Right lobe of liver (tissue), 6 donors: ENCODE measurements at regions not wholly inside any gene's neighbourhood (a gene's known extent, or its start where the extent isn't known, plus 50 kb on each side); places are given as distances from the start of the nearest gene placed in this dataset.

Source experiments
- ATAC-seq, 4 donors: fragments of 200-7000 bp; cut with Tn5 transposase; one replicate each; pipeline ENCODE4 v1.9.1; 2020; ENCODE audit warnings: mild to moderate bottlenecking in 4 of 4, moderate library complexity in 4 of 4
- DNase-seq, 3 donors: peaks; one replicate each; pipeline ENCODE4 v3.0.0-alpha.2; 2020
- H3K27ac ChIP-seq, 3 donors: fragments of 200-600 bp; one replicate each; pipeline ENCODE4 v1.8.0; 2022
- H3K27me3 ChIP-seq, 2 donors: fragments of 200-600 bp; one replicate each; pipeline ENCODE4 v1.8.0; 2022
- H3K36me3 ChIP-seq, 4 donors: fragments of 200-600 bp; sonication (generic) in 1 of 4; one replicate each; pipeline versions ENCODE4 v1.5.1 to v1.8.0; 2017 to 2022; ENCODE audit warnings: control low read depth in 1 of 4
- H3K4me1 ChIP-seq, 4 donors: fragments of 200-600 bp; sonication (generic) in 1 of 4; one replicate each; pipeline versions ENCODE4 v1.5.1 to v1.8.0; 2017 to 2022; ENCODE audit warnings: control low read depth in 1 of 4
- H3K4me3 ChIP-seq, 3 donors: fragments of 200-600 bp; one replicate each; pipeline ENCODE4 v1.8.0; 2022
- H3K9me3 ChIP-seq, 4 donors: fragments of 200-600 bp; sonication (generic) in 1 of 4; one replicate each; pipeline versions ENCODE4 v1.5.1 to v1.8.0; 2017 to 2022; ENCODE audit warnings: control low read depth in 1 of 4
- CTCF ChIP-seq, 4 donors: fragments of 200-600 bp in 3 of 4; fragments of 450-650 bp in 1 of 4; IDR thresholded peaks; one replicate each; pipeline versions ENCODE4 v1.5.1 to v1.8.0; 2016 to 2022; ENCODE audit warnings: antibody characterized with exemption in 4 of 4, mild to moderate bottlenecking in 2 of 4
- POLR2A ChIP-seq: fragments of 450-650 bp; IDR thresholded peaks from one replicate; pipeline ENCODE4 v1.6.1; 2017; ENCODE audit warnings: antibody characterized with exemption, mild to moderate bottlenecking
- WGBS: methylation state at CpG from one replicate; pipeline ENCODE4 v1.1.6; 2018; ENCODE audit warnings: low coverage, low lambda C conversion rate; ENCODE audit not compliant: insufficient coverage; ENCODE audit errors: missing lambda C conversion rate; 5-methylcytosine and 5-hydroxymethylcytosine counted together
- intact Hi-C, 2 donors: fragments of 100-400 bp; cut with DNase I; formaldehyde crosslinking; loops; one replicate each; pipeline versions ENCODE4 v1.11.2 to v1.14.1; 2022
- donor health status: DM: no; HTN: yes; CAD: no.
- donor health status: DM: no; HTN: no; CAD: no.
- donor health status: DM: no; HTN: no; CAD: no.
- donor health status: DM: no; HTN: yes; CAD: no.
- donor health status: DM: no; HTN: yes; CAD: no.

- WGBS: 26% methylated on average over 2 of the region's 2 CpGs
- H3K36me3 ChIP-seq: no peaks in the 10 kb centered on the region
- ATAC-seq: no peak
Measured at GRCh38 chr5:118060833-118061232, 927.5 kb downstream of the DTWD2 start.

GRCh38 chr5:118052503-118052902 lies 935.8 kb downstream of the DTWD2 start:
- Histone ChIP-seq H3K27me3 (no peaks in the 10 kb centered on the region), H3K27ac (no peak overlapping the region), H3K4me1 (no peaks in the 10 kb centered on the region), H3K9me3 (peaks cover 0 to 2% (median 0%) of the 10 kb centered on the region in 4 donors), H3K36me3 (no peaks in the 10 kb centered on the region), H3K4me3 (no peak overlapping the region)
- intact Hi-C loops: no loop called here
- DNase-seq (no peak), ATAC-seq (no peak)
- TF ChIP-seq CTCF (IDR thresholded peaks at IDR 0.05) (no peak), POLR2A (no peak)

More at GRCh38 chr5:118060833-118061232, 927.5 kb downstream of the DTWD2 start:
- TF ChIP-seq POLR2A (no peak), CTCF (IDR thresholded peaks at IDR 0.05) (peak in 1 of 4 donors; percentile 6)
- Histone ChIP-seq H3K4me1 (no peaks in the 10 kb centered on the region), H3K27ac (no peak overlapping the region), H3K27me3 (no peaks in the 10 kb centered on the region), H3K4me3 (no peak overlapping the region), H3K9me3 (no peaks in the 10 kb centered on the region)
- no peak for DNase-seq
- intact Hi-C loops: no loop called here

- Histone ChIP-seq H3K27ac (no peak overlapping the region), H3K4me3 (no peak overlapping the region), H3K9me3 (no peaks in the 10 kb centered on the region), H3K27me3 (no peaks in the 10 kb centered on the region), H3K36me3 (no peaks in the 10 kb centered on the region), H3K4me1 (no peaks in the 10 kb centered on the region)
- intact Hi-C loops: no loop called here
- 48% methylated on average over 4 of the region's 4 CpGs for WGBS
- ATAC-seq (no peak), DNase-seq (no peak)
- TF ChIP-seq CTCF (IDR thresholded peaks at IDR 0.05) (no peak), POLR2A (no peak)
Measured at GRCh38 chr5:118044169-118044568, 944.2 kb downstream of the DTWD2 start.

GRCh38 chr5:118043531-118043930 lies 944.8 kb downstream of the DTWD2 start:
- no peak for TF ChIP-seq POLR2A
- TF ChIP-seq CTCF (IDR thresholded peaks at IDR 0.05): no peak
- Histone ChIP-seq H3K9me3 (no peaks in the 10 kb centered on the region), H3K4me1 (no peaks in the 10 kb centered on the region), H3K4me3 (no peak overlapping the region), H3K27ac (no peak overlapping the region), H3K36me3 (no peaks in the 10 kb centered on the region), H3K27me3 (no peaks in the 10 kb centered on the region)
- intact Hi-C loops: no loop called here
- DNase-seq: no peak
- ATAC-seq: no peak

- TF ChIP-seq POLR2A: no peak
- no peak for TF ChIP-seq CTCF (IDR thresholded peaks at IDR 0.05)
- 33% methylated on average over 2 of the region's 2 CpGs for WGBS
- DNase-seq: no peak
Measured at GRCh38 chr5:118042076-118042475, 946.3 kb downstream of the DTWD2 start.

More at GRCh38 chr5:118042076-118042475, 946.3 kb downstream of the DTWD2 start:
- intact Hi-C loops: no loop called here
- Histone ChIP-seq H3K4me1 (no peaks in the 10 kb centered on the region), H3K9me3 (no peaks in the 10 kb centered on the region), H3K27ac (no peak overlapping the region), H3K36me3 (no peaks in the 10 kb centered on the region), H3K4me3 (no peak overlapping the region), H3K27me3 (no peaks in the 10 kb centered on the region)
- ATAC-seq: no peak
